ENCODE measurements at regions not wholly inside any gene's neighbourhood (a gene's known extent, or its start where the extent isn't known, plus 50 kb on each side); places are given as distances from the start of the nearest gene placed in this dataset.
A peak's percentile ranks its signal among the peaks of the same experiment; 100 is the strongest.

DNA sequence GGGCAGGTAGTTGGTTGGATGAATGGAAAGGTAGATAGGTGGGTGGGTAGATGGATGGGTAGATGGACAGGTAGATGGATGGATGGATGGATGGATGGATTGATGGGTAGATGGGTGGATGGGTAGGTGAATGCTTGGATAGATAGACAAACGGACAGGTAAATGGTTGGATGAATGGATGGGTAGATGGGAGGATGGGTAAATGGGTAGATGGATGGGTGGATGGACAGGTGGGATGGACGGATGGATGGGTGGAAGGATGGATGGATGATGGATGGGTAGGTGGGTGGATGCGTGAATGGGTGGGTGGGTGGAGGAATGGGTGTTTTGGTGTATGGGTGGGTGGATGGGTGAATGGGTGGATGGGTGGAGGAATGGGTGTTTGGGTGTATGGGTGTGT is 50.1 kb upstream of the ASAP2 start:
- FAIRE-seq = peak; percentile 9

DNA sequence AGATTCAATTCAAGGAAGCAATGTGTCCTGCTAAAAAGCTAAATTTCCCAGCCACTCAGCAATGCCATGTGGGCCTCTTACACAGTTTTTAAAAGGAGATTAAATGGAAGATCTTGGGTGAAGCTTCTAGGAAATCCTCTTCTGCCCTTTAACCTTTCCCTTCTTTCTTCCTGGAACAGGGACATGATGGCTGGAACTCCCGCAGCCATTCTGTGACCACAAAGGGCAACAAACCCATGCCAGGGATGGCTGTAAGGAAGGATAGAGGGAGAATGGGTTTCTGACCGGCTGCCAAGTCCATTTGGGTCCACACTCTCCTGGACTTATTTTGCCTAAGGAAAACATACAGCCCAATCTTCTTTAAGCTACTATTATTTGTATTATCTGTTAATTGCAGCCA is 52.6 kb upstream of the ASAP2 start:
- DNase-seq (ENCODE audit: low spot score) (no peak), FAIRE-seq (no peak)

More for the DNA sequence above, 50.1 kb upstream of the ASAP2 start:
- no peak for DNase-seq (ENCODE audit: low spot score)

DNA sequence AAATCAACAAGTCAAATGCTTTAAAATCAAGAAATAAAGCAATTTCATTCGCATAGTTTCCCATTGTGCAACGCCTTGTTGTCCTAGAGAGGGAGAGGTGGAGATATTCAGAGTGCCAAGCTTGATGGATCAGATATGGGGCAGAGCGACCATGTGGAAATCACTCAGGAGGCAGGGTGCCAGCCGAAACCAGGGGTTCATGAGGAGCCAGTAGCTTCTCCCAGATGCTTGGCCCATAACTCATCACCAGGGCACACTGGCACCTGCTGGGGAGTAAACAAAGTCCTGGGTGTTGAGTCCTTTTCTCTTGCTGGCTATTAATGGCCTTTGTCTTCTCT is 53.0 kb upstream of the ASAP2 start:
- FAIRE-seq (no peak), DNase-seq (ENCODE audit: low spot score) (no peak)

DNA sequence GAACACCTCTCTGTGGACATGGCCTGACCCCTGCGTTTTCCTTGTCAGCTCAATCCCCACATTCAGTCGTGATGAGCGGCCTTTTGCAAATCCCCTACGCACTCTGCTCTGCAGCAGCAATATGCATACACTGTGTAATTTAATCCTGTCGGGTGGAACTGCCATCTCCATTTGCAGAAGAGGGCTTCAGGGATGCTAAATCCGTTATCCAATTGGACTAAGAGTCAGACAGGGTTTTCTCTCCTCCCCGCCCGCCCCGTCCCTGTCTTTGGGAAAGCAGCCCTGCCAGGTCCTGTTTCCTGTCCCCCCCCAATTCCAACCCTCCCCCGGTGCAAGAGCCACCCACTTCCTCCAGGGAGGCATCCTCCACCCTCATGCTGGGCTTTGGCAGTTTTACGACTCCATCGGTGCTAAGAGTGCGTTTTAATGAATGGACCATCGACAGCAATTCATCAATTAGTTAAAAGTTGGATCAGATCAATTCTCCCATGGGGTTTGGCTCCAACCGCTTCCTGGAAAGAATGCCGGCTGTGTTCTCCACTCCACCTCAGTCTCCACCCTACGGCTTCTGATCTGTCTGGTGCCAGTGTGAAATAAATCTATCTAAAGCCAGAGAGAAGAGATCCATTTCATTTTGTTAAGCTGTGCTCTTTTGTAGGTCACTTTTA is 53.5 kb upstream of the ASAP2 start:
- DNase-seq (ENCODE audit: low spot score) (peak; percentile 46), FAIRE-seq (no peak)

GRCh38 chr2:9150906-9151305 is 55.7 kb upstream of the ASAP2 start:
- DNase-seq (ENCODE audit: low spot score) (no peak), FAIRE-seq (no peak)

- FAIRE-seq (no peak), DNase-seq (ENCODE audit: low spot score) (no peak)
These were observed 56.1 kb upstream of the ASAP2 start for GRCh38 chr2:9150568-9150900.

DNA sequence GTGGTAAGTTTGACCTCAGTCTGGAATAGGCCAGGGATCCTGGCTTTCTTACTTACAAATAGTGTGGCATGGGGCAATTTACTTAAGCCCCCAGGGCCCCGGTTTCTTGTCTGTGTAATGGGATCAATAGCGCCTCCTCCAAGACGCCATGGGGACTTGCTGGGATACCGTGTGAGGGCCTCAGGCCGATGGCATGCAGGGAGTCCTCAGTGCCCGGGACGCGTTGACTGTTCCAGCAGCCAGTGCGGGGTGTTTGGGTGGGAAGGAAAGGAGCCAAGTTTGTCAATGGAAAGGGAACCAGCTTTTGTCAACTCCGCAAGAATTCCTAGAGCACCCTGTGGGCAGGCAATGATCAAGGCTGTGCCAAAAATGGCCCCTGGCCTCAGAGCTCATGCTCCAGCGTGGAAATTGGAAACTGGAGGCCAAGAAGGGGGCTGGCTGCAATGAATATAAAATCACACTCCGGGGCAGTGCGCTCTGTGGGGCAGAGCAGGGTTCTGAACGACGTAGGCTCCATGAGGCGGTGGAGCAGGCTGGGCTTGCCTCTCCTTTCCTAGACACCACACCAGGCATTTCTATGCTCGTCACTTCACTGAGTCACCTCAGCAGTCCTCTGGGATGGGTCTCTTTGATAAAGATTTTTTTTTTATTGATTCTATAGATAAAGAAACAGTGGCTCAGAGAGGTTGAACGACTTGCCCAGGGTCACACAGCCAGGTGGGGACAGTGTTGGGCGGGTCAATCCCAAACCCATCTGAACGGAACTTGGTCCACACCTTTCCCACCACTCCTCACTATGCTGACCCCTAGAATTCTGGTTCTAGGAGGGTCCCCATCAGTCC is 56.7 kb upstream of the ASAP2 start:
- no peak for FAIRE-seq

DNA sequence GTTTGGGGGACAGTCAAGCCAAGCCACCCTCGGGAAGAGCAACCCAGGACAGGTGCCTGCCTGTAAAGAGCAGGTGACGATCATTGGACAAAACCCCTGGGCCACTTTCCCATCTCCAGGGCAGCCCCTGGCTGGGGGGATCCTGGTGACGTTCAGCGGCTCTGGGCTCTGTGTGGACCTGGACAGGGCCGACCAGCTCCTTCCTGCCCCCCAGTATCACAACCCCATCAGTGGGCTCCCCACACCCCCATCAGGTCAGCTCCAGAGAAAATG is 57.3 kb upstream of the ASAP2 start:
- no peak for FAIRE-seq
- no peak for DNase-seq (ENCODE audit: low spot score)

More for the DNA sequence above, 56.7 kb upstream of the ASAP2 start:
- DNase-seq (ENCODE audit: low spot score) = no peak

DNA sequence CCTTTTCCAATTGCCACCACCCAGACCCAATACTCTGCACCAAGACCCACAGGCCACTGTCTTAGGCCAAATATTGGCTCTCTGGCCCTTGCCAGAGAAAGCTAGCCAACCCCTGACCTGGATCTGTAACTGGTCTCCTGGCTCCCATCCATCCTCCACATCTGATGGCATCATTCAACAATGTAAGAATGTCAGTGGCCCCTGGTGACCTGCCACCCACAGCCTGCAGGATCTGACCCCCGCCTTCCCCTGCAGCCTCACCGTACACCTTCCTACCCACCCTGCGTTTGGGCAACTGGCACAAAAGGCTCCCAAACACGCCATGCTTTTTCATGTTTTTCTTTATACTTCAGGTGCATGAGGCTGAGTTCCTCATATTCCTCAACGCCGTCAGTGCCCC is 60.0 kb upstream of the ASAP2 start:
- no peak for DNase-seq (ENCODE audit: low spot score)
- no peak for FAIRE-seq

- no peak for FAIRE-seq
- DNase-seq (ENCODE audit: low spot score) = no peak
These were observed 60.7 kb upstream of the ASAP2 start for GRCh38 chr2:9145752-9146430.

DNA sequence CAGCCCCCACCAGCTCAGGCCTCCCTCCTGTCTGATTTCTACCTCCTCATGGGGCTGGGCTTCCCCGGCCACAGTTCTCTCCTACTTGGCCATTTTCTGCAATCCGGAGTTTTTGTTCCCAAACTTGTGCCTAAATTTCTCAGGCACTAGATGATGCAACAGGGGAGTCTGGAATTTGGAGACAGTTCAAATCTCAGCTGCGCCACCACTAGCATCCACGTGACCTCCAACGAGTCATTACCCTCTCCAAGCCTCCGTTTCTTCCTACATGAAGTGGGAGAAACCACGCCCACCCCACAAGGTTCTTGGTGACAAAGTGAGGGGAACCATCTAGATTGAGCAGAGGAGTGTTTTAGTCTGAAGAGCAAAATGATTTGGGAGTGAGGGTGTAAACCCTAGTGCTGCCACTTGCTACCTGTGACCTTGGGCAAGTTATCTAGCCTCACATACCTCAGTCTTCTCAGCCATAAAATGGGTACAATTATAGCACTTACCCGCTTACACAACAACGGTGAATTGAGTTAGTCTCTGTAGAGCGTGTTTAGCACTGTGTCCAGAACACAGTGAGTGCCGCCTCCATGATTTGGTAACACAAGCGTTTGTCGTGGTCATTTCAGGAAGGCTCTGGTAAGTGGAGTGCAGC is 61.4 kb upstream of the ASAP2 start:
- FAIRE-seq (no peak), DNase-seq (ENCODE audit: low spot score) (no peak)

DNA sequence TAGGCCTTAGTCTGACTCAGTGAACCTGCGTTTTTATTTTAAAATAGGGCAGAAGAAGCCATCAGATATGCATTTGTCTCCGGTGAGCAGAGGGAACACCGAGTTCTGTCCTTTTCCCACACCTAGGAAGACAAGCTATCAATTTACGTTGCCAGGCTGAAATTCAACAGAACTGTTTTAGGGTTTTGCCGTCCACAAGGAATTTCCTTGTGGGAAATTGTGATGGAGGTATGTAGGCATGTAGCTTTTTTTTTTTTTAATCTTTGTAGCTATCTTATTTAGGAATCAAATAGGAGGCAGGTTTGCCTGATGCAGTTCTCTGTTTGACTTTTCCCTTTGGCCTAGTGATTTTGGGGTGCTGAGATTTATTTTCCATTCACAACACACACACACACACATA is 62.0 kb upstream of the ASAP2 start:
- FAIRE-seq (no peak), DNase-seq (ENCODE audit: low spot score) (no peak)

GRCh38 chr2:9144046-9144445 is 62.6 kb upstream of the ASAP2 start:
- FAIRE-seq (peak; percentile 82), DNase-seq (ENCODE audit: low spot score) (no peak)

- DNase-seq (ENCODE audit: low spot score) (no peak), FAIRE-seq (no peak)
These were observed 63.3 kb upstream of the ASAP2 start for GRCh38 chr2:9143264-9143815.

GRCh38 chr2:9142551-9143263 is 63.9 kb upstream of the ASAP2 start:
- DNase-seq (ENCODE audit: low spot score) (peak; percentile 90), FAIRE-seq (no peak)

DNA sequence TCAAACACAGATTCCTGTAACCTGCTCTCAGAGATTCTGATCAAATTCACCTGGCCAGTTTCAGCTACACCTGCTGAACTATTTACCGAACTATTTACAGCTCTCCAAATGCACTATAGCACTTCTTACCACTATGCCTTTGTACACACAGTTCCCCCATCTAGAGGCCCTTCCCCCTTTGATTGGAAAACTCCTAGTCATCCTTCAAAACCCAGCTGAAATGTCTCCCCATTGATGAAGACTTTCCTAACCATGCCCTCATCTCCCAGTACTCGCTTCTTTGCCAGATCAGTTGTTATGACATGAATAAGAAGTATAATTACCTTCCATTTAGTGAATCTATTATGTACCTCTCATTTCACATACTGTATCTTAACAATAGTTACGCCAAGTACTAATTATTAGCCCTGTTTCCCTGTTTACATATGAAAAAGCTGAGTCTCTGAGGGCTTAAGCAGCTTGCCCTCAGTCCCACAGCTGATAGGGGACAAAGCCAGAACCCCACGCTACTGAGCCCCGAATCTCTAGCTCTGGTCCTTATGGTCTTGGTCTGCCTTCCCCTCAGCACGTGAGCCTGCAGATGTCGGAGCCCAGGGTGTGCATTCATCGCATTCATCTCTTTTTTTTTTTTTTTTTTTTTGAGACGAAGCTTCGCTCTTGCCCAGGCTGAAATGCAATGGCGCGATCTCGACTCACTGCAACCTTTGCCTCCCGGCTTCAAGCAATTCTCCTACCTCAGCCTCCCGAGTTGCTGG is 64.7 kb upstream of the ASAP2 start:
- DNase-seq (ENCODE audit: low spot score) (no peak), FAIRE-seq (no peak)

DNA sequence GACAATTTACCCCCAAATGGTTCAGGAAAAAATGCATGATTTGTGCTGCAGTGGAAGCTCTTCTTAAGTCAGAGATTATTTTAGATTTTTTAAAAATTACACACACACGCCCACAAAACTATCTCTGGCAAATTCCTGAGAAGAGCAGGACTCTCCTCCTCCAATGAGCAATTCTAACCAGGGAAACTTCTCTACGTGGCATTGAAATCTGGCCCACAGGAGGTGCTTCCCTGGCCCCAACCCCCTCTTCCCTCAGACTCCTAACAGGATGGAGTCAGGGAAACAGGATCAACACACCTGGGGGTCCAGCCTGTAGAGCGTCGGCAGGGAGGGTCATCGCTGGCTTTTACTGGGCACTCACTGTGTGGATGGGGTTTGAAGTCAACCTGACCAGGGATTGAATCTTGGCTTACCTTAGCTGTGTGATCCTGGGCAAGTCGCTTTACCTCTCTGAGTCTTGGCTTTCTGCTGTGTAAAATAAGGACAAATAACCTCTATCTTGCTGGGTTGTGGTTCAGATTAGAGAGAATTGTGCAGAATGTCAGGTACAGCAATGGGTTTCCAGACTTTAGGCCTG is 65.4 kb upstream of the ASAP2 start:
- DNase-seq (ENCODE audit: low spot score) = no peak
- no peak for FAIRE-seq

GRCh38 chr2:9140645-9141044 is 66.0 kb upstream of the ASAP2 start:
- FAIRE-seq (no peak), DNase-seq (ENCODE audit: low spot score) (no peak)

DNA sequence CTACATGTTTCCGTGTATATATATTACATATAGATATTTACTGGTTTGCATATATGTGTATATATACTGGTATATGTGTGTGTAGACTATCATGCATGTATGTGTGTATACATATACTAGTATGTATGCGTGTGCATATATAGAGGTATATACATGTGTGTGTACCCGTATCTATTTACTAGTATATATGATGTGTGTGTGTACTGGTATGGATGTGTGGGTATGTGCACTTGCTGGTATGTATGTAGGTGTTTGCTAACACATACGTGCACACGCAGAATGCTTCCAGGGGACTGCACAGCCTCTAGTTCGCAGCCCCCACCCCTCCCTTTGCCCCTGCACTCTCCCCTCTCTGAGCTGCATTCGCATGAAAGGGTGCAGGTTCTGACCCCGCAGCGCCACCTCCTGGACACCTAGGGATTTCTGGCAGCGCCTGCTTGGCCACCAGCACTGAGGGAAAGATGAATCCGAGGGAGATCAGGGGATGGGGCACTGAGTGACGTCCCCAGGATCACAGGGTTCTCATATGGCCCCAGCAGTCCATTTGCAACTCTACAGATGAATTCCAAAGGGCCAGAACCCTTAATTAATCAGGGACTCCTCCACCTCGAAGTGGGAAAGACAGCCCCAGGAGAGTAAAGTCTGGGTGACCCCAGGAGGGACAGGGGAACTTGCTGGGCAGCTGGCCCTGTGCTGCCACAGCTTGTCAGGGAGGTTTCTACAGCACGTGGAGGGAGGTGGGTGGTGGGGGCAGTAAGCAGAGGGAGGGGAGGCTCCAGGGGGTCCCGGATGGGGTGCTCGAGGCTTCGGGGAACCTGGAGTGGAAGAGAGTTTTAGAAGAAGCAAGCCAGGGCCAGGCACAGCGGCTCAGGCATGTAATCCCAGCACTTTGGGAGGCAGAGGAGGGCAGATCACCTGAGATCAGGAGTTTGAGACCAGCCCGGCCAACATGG is 66.8 kb upstream of the ASAP2 start:
- FAIRE-seq (no peak), DNase-seq (ENCODE audit: low spot score) (peak; percentile 77)
